GM19238 (cell line): ENCODE measurements at regions not wholly inside any gene's neighbourhood (a gene's known extent, or its start where the extent isn't known, plus 50 kb on each side); places are given as distances from the start of the nearest gene placed in this dataset.

Source experiments
- DNase-seq: peaks from one replicate; pipeline ENCODE4 v3.0.0; 2011; ENCODE audit warnings: low spot score; ENCODE audit not compliant: insufficient read length

GRCh38 chr11:106400949-106401570 is 323.6 kb downstream of the AASDHPPT start:
- no peak for DNase-seq

GRCh38 chr11:106403751-106404150 is 326.3 kb downstream of the AASDHPPT start:
- no peak for DNase-seq

GRCh38 chr11:106409222-106409621 is 331.8 kb downstream of the AASDHPPT start:
- no peak for DNase-seq

GRCh38 chr11:106409671-106410070 is 332.2 kb downstream of the AASDHPPT start:
- no peak for DNase-seq

GRCh38 chr11:106410902-106411301 is 333.4 kb downstream of the AASDHPPT start:
- DNase-seq: no peak

GRCh38 chr11:106413222-106413621 is 335.8 kb downstream of the AASDHPPT start:
- no peak for DNase-seq

- no peak for DNase-seq
These were observed 338.0 kb downstream of the AASDHPPT start for GRCh38 chr11:106415510-106415909.

GRCh38 chr11:106418791-106419190 is 341.3 kb downstream of the AASDHPPT start:
- DNase-seq: no peak

GRCh38 chr11:106420048-106420665 is 342.7 kb downstream of the AASDHPPT start:
- DNase-seq: no peak

- no peak for DNase-seq
These were observed 343.2 kb downstream of the AASDHPPT start for GRCh38 chr11:106420686-106421085.

GRCh38 chr11:106421676-106422292 is 344.3 kb downstream of the AASDHPPT start:
- DNase-seq: no peak

- DNase-seq: no peak
These were observed 345.1 kb downstream of the AASDHPPT start for GRCh38 chr11:106422583-106422982.

GRCh38 chr11:106424111-106424510 is 346.6 kb downstream of the AASDHPPT start:
- no peak for DNase-seq

- DNase-seq: no peak
These were observed 348.4 kb downstream of the AASDHPPT start for GRCh38 chr11:106425819-106426218.

- DNase-seq: no peak
These were observed 349.2 kb downstream of the AASDHPPT start for GRCh38 chr11:106426696-106427095.

- no peak for DNase-seq
These were observed 350.3 kb downstream of the AASDHPPT start for GRCh38 chr11:106427736-106428135.

GRCh38 chr11:106442032-106442431 is 364.6 kb downstream of the AASDHPPT start:
- DNase-seq: no peak

- DNase-seq: no peak
These were observed 368.8 kb downstream of the AASDHPPT start for GRCh38 chr11:106446302-106446701.

- no peak for DNase-seq
These were observed 369.5 kb downstream of the AASDHPPT start for GRCh38 chr11:106446955-106447354.

- no peak for DNase-seq
These were observed 370.2 kb downstream of the AASDHPPT start for GRCh38 chr11:106447631-106448191.

GRCh38 chr11:106449763-106450162 is 372.3 kb downstream of the AASDHPPT start:
- DNase-seq: no peak

- no peak for DNase-seq
These were observed 373.9 kb downstream of the AASDHPPT start for GRCh38 chr11:106451228-106451922.
